Suprapubic skin (tissue), 4 donors: ENCODE measurements at regions not wholly inside any gene's neighbourhood (a gene's known extent, or its start where the extent isn't known, plus 50 kb on each side); places are given as distances from the start of the nearest gene placed in this dataset.

Source experiments
- DNase-seq, 2 donors: peaks; one replicate each; pipeline ENCODE4 v3.0.0-alpha.2; 2019; ENCODE audit warnings: low spot score in 2 of 2
- H3K27ac ChIP-seq: fragments of 200-600 bp; sonication (generic); one replicate; pipeline ENCODE4 v1.5.1; 2019
- H3K27me3 ChIP-seq: fragments of 200-600 bp; sonication (generic); one replicate; pipeline ENCODE4 v1.5.1; 2019
- H3K36me3 ChIP-seq: fragments of 200-600 bp; sonication (generic); one replicate; pipeline ENCODE4 v1.5.1; 2019
- H3K4me1 ChIP-seq: fragments of 200-600 bp; sonication (generic); one replicate; pipeline ENCODE4 v1.5.1; 2019
- H3K4me3 ChIP-seq: fragments of 200-600 bp; sonication (generic); one replicate; pipeline ENCODE4 v1.5.1; 2019; ENCODE audit warnings: mild to moderate bottlenecking
- H3K9me3 ChIP-seq: fragments of 200-600 bp; sonication (generic); one replicate; pipeline ENCODE4 v1.5.1; 2019
- EP300 ChIP-seq: sonication (generic); formaldehyde crosslinking; IDR thresholded peaks from one replicate; pipeline ENCODE4 v1.6.1; 2017; ENCODE audit warnings: antibody characterized with exemption
- POLR2A ChIP-seq, 2 donors: fragments of 450-650 bp; IDR thresholded peaks; one replicate each; pipeline ENCODE4 v1.6.1; 2017; ENCODE audit warnings: antibody characterized with exemption in 2 of 2, mild to moderate bottlenecking in 2 of 2, moderate library complexity in 2 of 2
- POLR2AphosphoS5 ChIP-seq, 3 donors: sonication (generic); formaldehyde crosslinking; IDR thresholded peaks; one replicate each; pipeline ENCODE4 v1.6.1; 2017; ENCODE audit warnings: antibody characterized with exemption in 3 of 3
- WGBS: methylation state at CpG from one replicate; pipeline ENCODE4 v1.1.5; 2018; 5-methylcytosine and 5-hydroxymethylcytosine counted together
- TF ChIP-seq, protein P1 (sequence below), 2 donors: fragments of 200-600 bp in 1 of 2; fragments of 450-650 bp in 1 of 2; sonication (generic) in 1 of 2; IDR thresholded peaks; one replicate each; pipeline ENCODE4 v1.5.1; 2016 to 2019; ENCODE audit warnings: antibody characterized with exemption in 2 of 2, mild to moderate bottlenecking in 1 of 2, moderate library complexity in 1 of 2

DNA sequence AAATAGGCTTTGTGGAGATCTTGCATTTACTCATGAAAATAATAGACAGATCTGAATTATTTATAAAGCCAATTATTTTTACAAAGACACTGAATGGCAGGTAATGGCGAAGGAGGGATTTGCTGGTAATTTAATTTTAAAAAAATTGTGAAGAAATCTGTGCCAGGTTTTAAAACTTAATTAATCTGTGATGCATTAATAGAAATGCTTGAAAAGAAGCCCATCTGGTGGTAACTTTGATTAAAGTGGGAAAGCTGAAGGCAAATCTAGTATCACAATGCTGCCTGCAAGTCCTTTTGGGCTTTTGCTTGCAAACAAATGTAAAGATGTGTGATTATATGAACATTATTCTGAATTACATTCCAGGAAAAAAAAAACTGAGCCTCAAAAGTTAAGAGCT is 433.2 kb upstream of the DEPDC1 start:
- Histone ChIP-seq H3K36me3 (no peaks in the 10 kb centered on the region), H3K27ac (no peak overlapping the region), H3K9me3 (no peaks in the 10 kb centered on the region), H3K4me1 (no peaks in the 10 kb centered on the region), H3K27me3 (no peaks in the 10 kb centered on the region), H3K4me3 (no peak overlapping the region)
- no peak for DNase-seq
- no peak for TF ChIP-seq POLR2AphosphoS5 (IDR thresholded peaks at IDR 0.05)
- TF ChIP-seq EP300 = no peak
- TF ChIP-seq POLR2A (IDR thresholded peaks at IDR 0.05) = no peak
- TF ChIP-seq, protein P1, sequence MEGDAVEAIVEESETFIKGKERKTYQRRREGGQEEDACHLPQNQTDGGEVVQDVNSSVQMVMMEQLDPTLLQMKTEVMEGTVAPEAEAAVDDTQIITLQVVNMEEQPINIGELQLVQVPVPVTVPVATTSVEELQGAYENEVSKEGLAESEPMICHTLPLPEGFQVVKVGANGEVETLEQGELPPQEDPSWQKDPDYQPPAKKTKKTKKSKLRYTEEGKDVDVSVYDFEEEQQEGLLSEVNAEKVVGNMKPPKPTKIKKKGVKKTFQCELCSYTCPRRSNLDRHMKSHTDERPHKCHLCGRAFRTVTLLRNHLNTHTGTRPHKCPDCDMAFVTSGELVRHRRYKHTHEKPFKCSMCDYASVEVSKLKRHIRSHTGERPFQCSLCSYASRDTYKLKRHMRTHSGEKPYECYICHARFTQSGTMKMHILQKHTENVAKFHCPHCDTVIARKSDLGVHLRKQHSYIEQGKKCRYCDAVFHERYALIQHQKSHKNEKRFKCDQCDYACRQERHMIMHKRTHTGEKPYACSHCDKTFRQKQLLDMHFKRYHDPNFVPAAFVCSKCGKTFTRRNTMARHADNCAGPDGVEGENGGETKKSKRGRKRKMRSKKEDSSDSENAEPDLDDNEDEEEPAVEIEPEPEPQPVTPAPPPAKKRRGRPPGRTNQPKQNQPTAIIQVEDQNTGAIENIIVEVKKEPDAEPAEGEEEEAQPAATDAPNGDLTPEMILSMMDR (IDR thresholded peaks at IDR 0.05) = no peak
- 85% methylated on average over 1 of the region's 1 CpG for WGBS

DNA sequence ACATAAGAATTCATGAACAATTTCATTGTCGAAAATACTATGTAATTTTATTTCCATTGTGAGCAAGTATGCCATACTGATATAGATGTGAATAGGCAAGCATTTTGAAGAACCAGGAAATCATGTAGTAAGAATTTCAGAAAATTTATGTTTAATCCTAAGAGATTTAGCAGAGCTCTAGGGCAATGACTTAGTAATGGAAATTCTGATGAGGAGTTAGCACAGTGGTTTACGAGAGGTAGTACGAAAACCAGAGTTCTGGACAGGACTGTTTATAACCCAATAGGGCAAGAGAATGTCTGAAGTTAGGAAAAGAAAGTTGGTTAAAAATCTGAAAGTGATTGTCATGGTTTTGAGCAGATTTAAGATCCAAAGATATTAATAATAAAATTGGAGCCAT is 439.6 kb upstream of the DEPDC1 start:
- WGBS = 92% methylated on average over 3 of the region's 3 CpGs
- TF ChIP-seq EP300 (no peak), POLR2A (IDR thresholded peaks at IDR 0.05) (no peak), POLR2AphosphoS5 (IDR thresholded peaks at IDR 0.05) (no peak)
- TF ChIP-seq, protein P1 (IDR thresholded peaks at IDR 0.05) = no peak
- no peak overlapping the region for H3K27ac ChIP-seq

DNA sequence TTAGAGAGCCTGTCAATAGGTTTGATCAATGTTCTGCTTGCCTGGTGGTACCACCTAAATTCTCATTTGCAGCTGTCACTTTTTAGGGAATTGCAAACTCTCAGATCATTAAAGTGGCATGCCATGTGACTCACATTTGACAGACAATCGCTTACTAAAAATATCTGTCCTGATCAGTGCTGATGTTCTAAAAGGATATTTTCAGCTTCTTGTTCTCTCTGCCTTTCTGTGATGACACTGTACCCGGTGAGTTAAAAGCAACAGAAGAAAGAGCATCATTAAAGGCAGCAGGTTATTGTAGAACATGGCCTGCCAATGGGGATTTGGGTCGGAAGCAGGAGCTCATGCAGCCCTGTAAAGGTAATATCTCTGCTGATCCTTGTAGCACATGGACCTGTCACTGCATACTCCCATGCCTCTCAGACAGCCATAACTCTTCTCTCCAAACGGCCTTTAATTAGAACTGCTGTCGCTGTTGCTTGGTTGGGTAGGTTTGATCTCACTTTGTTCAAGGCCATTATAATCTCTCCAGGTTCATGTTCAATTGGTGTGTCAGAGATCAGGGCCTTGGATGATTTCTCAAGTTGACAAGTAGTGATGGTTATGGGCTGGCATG is 441.3 kb upstream of the DEPDC1 start:
- no peak overlapping the region for H3K4me3 ChIP-seq
- no peak for DNase-seq
- H3K27ac ChIP-seq = no peak overlapping the region
- no peaks in the 10 kb centered on the region for H3K9me3 ChIP-seq
- 80% methylated on average over 5 of the region's 5 CpGs for WGBS
- TF ChIP-seq POLR2AphosphoS5 (IDR thresholded peaks at IDR 0.05) (no peak), EP300 (no peak), POLR2A (IDR thresholded peaks at IDR 0.05) (no peak)
- TF ChIP-seq, protein P1 (IDR thresholded peaks at IDR 0.05) = no peak
- no peaks in the 10 kb centered on the region for H3K4me1 ChIP-seq
- no peaks in the 10 kb centered on the region for H3K36me3 ChIP-seq
- no peaks in the 10 kb centered on the region for H3K27me3 ChIP-seq

More for the DNA sequence above, 439.6 kb upstream of the DEPDC1 start:
- H3K9me3 ChIP-seq = no peaks in the 10 kb centered on the region
- H3K4me3 ChIP-seq = no peak overlapping the region
- no peaks in the 10 kb centered on the region for H3K4me1 ChIP-seq
- H3K27me3 ChIP-seq = no peaks in the 10 kb centered on the region
- no peaks in the 10 kb centered on the region for H3K36me3 ChIP-seq
- no peak for DNase-seq

DNA sequence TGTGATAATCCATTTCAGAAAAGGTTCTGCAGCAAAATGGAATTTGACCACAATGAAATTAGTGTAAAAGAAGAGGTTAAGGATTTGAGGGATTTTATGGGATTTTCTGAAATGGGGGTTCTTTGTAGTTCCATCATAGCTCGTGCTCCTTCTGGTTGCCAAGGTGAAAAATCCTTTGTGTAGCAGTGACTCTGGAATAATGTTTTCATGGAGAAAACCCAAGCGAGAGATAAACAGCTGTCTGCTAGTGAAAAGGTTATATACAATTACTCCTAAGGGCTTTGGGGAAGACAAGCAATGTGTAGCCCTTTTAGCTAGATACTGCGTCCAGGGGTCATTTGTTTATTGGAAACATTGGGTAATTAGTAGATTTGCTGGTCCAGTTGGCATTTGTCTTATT is 453.2 kb upstream of the DEPDC1 start:
- H3K9me3 ChIP-seq = no peaks in the 10 kb centered on the region
- DNase-seq = no peak
- no peaks in the 10 kb centered on the region for H3K36me3 ChIP-seq
- H3K27me3 ChIP-seq = no peaks in the 10 kb centered on the region
- no peak overlapping the region for H3K27ac ChIP-seq
- H3K4me3 ChIP-seq = no peak overlapping the region
- no peaks in the 10 kb centered on the region for H3K4me1 ChIP-seq
- 73% methylated on average over 3 of the region's 3 CpGs for WGBS
- TF ChIP-seq, protein P1 (IDR thresholded peaks at IDR 0.05) = no peak
- TF ChIP-seq POLR2A (IDR thresholded peaks at IDR 0.05) (no peak), POLR2AphosphoS5 (IDR thresholded peaks at IDR 0.05) (no peak), EP300 (no peak)

DNA sequence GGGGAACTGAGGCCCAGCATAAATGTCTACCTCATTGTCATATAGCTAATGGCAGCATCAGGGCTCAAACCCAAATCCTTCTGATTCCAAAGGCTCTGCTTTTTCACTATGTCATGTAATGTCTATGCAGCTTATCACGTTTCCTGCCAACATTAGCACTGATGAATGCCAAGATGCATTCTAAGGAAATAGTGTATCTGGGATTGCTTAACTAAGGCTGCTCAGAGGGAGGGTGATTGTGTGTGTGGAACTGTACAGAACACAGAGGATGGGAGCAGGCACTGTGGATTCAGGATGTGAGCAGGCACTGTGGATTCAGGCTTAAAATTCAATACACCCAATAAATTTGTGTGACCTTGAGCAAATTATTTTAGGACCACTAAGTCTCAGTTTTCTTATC is 456.4 kb upstream of the DEPDC1 start:
- H3K4me3 ChIP-seq = no peak overlapping the region
- no peaks in the 10 kb centered on the region for H3K4me1 ChIP-seq
- no peak overlapping the region for H3K27ac ChIP-seq
- TF ChIP-seq EP300 = no peak
- no peak for TF ChIP-seq POLR2AphosphoS5 (IDR thresholded peaks at IDR 0.05)
- TF ChIP-seq POLR2A (IDR thresholded peaks at IDR 0.05) = no peak
- TF ChIP-seq, protein P1 (IDR thresholded peaks at IDR 0.05) = no peak
- H3K9me3 ChIP-seq = no peaks in the 10 kb centered on the region
- no peaks in the 10 kb centered on the region for H3K36me3 ChIP-seq
- H3K27me3 ChIP-seq = no peaks in the 10 kb centered on the region
- no peak for DNase-seq
- 24% methylated on average over 1 of the region's 1 CpG for WGBS
